ENCODE measurements at regions not wholly inside any gene's neighbourhood (a gene's known extent, or its start where the extent isn't known, plus 50 kb on each side); places are given as distances from the start of the nearest gene placed in this dataset.

- H3K36me3 ChIP-seq (ENCODE audit: insufficient read depth, low read length), result no peaks in the 10 kb centered on the region
- peaks cover 3% of the 10 kb centered on the region for H3K9me3 Mint-ChIP-seq
- intact Hi-C loops (cut with DNase I, micrococcal nuclease), result no loop called here
- no peaks in the 10 kb centered on the region for H3K4me1 ChIP-seq (ENCODE audit: insufficient read depth, low read length)
- no peak overlapping the region for H3K27ac ChIP-seq (ENCODE audit: low read depth in 1 of 2, low read length in 2 of 2)
- CTCF ChIA-PET, result no interaction called here
- no peak for DNase-seq
- H3K4me1 Mint-ChIP-seq (ENCODE audit: low read depth), result no peaks in the 10 kb centered on the region
- peaks cover 11% of the 10 kb centered on the region for H3K27me3 Mint-ChIP-seq
- POLR2A ChIA-PET, result no interaction called here
- peaks cover 0 to 3% of the 10 kb centered on the region in 2 experiments for H3K9me3 ChIP-seq (ENCODE audit: control insufficient read depth in 1 of 2, insufficient read depth in 1 of 2, low read length in 2 of 2)
- TF ChIP-seq, protein P1, sequence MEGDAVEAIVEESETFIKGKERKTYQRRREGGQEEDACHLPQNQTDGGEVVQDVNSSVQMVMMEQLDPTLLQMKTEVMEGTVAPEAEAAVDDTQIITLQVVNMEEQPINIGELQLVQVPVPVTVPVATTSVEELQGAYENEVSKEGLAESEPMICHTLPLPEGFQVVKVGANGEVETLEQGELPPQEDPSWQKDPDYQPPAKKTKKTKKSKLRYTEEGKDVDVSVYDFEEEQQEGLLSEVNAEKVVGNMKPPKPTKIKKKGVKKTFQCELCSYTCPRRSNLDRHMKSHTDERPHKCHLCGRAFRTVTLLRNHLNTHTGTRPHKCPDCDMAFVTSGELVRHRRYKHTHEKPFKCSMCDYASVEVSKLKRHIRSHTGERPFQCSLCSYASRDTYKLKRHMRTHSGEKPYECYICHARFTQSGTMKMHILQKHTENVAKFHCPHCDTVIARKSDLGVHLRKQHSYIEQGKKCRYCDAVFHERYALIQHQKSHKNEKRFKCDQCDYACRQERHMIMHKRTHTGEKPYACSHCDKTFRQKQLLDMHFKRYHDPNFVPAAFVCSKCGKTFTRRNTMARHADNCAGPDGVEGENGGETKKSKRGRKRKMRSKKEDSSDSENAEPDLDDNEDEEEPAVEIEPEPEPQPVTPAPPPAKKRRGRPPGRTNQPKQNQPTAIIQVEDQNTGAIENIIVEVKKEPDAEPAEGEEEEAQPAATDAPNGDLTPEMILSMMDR (IDR thresholded peaks at IDR 0.05), result no peak
- no peak for ATAC-seq (ENCODE audit: poor library complexity)
- H3K36me3 Mint-ChIP-seq (ENCODE audit: low read depth), result no peaks in the 10 kb centered on the region
- no peaks in the 10 kb centered on the region for H3K27me3 ChIP-seq (ENCODE audit: control insufficient read depth in 1 of 2, insufficient read depth in 2 of 2, low read length in 2 of 2)
- H3K27ac Mint-ChIP-seq, result no peak overlapping the region
- no peak overlapping the region for H3K4me3 ChIP-seq (ENCODE audit: low read length)
- no peak overlapping the region for H3K4me3 Mint-ChIP-seq
These were observed 140.4 kb downstream of the SAMD5 start for GRCh38 chr6:147648916-147649315.

DNA sequence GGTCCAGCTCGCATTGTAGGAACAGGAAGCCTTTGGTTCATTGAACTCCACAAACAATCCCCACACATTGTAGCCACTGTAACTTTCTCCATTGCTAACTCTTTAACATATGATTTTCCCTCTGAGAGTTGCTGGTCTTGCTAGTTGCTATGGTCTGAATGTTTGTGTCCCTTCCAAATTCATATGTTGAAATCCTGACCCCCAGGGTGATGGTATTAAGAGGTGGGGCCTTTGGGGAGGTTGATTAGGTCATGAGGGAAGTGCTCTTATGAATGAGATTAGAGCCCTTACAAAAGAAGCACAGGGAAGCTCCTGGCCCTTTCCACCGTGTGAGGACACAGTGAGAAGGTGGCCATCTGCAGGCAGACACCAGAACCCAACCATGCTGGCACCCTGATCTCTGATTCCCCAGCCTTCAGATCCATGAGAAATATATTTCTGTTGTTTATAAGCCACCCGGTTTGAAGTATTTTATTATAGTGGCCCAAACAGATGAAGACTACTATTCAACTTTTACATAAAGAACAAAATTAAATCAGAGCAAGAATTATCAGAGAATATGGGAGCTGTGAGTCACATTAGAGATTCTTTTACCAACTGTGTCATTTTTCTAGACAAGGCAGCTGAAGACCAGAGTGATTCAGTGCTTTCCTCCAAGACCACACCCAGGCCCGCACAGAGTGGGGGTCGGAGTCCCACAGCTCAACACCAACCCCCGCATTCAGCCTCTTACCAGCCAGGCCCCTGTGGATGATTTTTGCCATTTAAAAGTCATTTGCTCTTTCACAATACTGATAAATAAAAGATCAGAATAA lies 143.0 kb downstream of the SAMD5 start:
- Histone ChIP-seq H3K4me3 (ENCODE audit: low read length) (no peak overlapping the region), H3K27me3 (ENCODE audit: control insufficient read depth in 1 of 2, insufficient read depth in 2 of 2, low read length in 2 of 2) (no peaks in the 10 kb centered on the region), H3K9me3 (ENCODE audit: control insufficient read depth in 1 of 2, insufficient read depth in 1 of 2, low read length in 2 of 2) (peaks cover 0 to 3% of the 10 kb centered on the region in 2 experiments), H3K27ac (ENCODE audit: low read depth in 1 of 2, low read length in 2 of 2) (no peak overlapping the region), H3K36me3 (ENCODE audit: insufficient read depth, low read length) (no peaks in the 10 kb centered on the region), H3K4me1 (ENCODE audit: insufficient read depth, low read length) (no peaks in the 10 kb centered on the region)
- POLR2A ChIA-PET, result no interaction called here
- ATAC-seq (ENCODE audit: poor library complexity) (no peak), DNase-seq (no peak)
- Mint-ChIP-seq H3K4me3 (no peak overlapping the region), H3K4me1 (ENCODE audit: low read depth) (no peaks in the 10 kb centered on the region), H3K36me3 (ENCODE audit: low read depth) (no peaks in the 10 kb centered on the region), H3K27me3 (peaks cover 11% of the 10 kb centered on the region), H3K27ac (no peak overlapping the region), H3K9me3 (peaks cover 3% of the 10 kb centered on the region)
- CTCF ChIA-PET, result no interaction called here
- TF ChIP-seq, protein P1 (IDR thresholded peaks at IDR 0.05), result no peak
- intact Hi-C loops (cut with DNase I, micrococcal nuclease), result no loop called here

- Mint-ChIP-seq H3K27me3 (peaks cover 11% of the 10 kb centered on the region), H3K9me3 (peaks cover 3% of the 10 kb centered on the region), H3K36me3 (ENCODE audit: low read depth) (no peaks in the 10 kb centered on the region), H3K4me1 (ENCODE audit: low read depth) (no peaks in the 10 kb centered on the region), H3K4me3 (no peak overlapping the region), H3K27ac (no peak overlapping the region)
- no peak for DNase-seq
- ChIA-PET CTCF (no interaction called here), POLR2A (no interaction called here)
- Histone ChIP-seq H3K4me3 (ENCODE audit: low read length) (no peak overlapping the region), H3K36me3 (ENCODE audit: insufficient read depth, low read length) (no peaks in the 10 kb centered on the region), H3K4me1 (ENCODE audit: insufficient read depth, low read length) (no peaks in the 10 kb centered on the region), H3K9me3 (ENCODE audit: control insufficient read depth in 1 of 2, insufficient read depth in 1 of 2, low read length in 2 of 2) (peaks cover 0 to 3% of the 10 kb centered on the region in 2 experiments), H3K27me3 (ENCODE audit: control insufficient read depth in 1 of 2, insufficient read depth in 2 of 2, low read length in 2 of 2) (no peaks in the 10 kb centered on the region), H3K27ac (ENCODE audit: low read depth in 1 of 2, low read length in 2 of 2) (no peak overlapping the region)
- intact Hi-C loops (cut with DNase I, micrococcal nuclease), result no loop called here
- TF ChIP-seq, protein P1 (IDR thresholded peaks at IDR 0.05), result no peak
- ATAC-seq (ENCODE audit: poor library complexity), result no peak
These were observed 145.1 kb downstream of the SAMD5 start for GRCh38 chr6:147653631-147654030.

Measured in CD4-positive, alpha-beta T cell (primary cell).